NCI-H146 (cell line): ENCODE measurements at regions not wholly inside any gene's neighbourhood (a gene's known extent, or its start where the extent isn't known, plus 50 kb on each side); places are given as distances from the start of the nearest gene placed in this dataset.
"Not testable (repeated sequence)": the region's sequence is repeated elsewhere in the genome, so short reads cannot be mapped to it uniquely, and the experiment has no call there.

Experiments used
- DNase-seq: peaks from one replicate; lab custom pipeline; 2025; lab: John Stamatoyannopoulos, UW

- DNase-seq, result no peak
Observed at GRCh38 chr13:105679838-105680237, 855.6 kb downstream of the EFNB2 start.

- DNase-seq, result no peak
Observed at GRCh38 chr13:105678072-105678471, 857.4 kb downstream of the EFNB2 start.

GRCh38 chr13:105672881-105673280 is 862.6 kb downstream of the EFNB2 start:
- DNase-seq, result no peak

GRCh38 chr13:105671131-105671530 is 864.3 kb downstream of the EFNB2 start:
- DNase-seq, result not testable (repeated sequence)

GRCh38 chr13:105670179-105670990 is 865.1 kb downstream of the EFNB2 start:
- no peak for DNase-seq

- no peak for DNase-seq
Observed at GRCh38 chr13:105665284-105665683, 870.2 kb downstream of the EFNB2 start.

- no peak for DNase-seq
Observed at GRCh38 chr13:105663182-105663581, 872.3 kb downstream of the EFNB2 start.

- no peak for DNase-seq
Observed at GRCh38 chr13:105660561-105660960, 874.9 kb downstream of the EFNB2 start.

- DNase-seq, result no peak
Observed at GRCh38 chr13:105658431-105658830, 877.0 kb downstream of the EFNB2 start.

GRCh38 chr13:105655046-105655445 is 880.4 kb downstream of the EFNB2 start:
- DNase-seq, result no peak

GRCh38 chr13:105643966-105644365 is 891.5 kb downstream of the EFNB2 start:
- no peak for DNase-seq

GRCh38 chr13:105642511-105642958 is 892.9 kb downstream of the EFNB2 start:
- no peak for DNase-seq

GRCh38 chr13:105641121-105641520 is 894.3 kb downstream of the EFNB2 start:
- DNase-seq, result no peak

GRCh38 chr13:105638426-105638825 is 897.0 kb downstream of the EFNB2 start:
- no peak for DNase-seq

- DNase-seq, result no peak
Observed at GRCh38 chr13:105634059-105634458, 901.4 kb downstream of the EFNB2 start.

- DNase-seq, result no peak
Observed at GRCh38 chr13:105630431-105630830, 905.0 kb downstream of the EFNB2 start.

GRCh38 chr13:105627270-105627669 is 908.2 kb downstream of the EFNB2 start:
- no peak for DNase-seq

- DNase-seq, result no peak
Observed at GRCh38 chr13:105625691-105626090, 909.8 kb downstream of the EFNB2 start.

GRCh38 chr13:105616333-105617075 is 919.0 kb downstream of the EFNB2 start:
- no peak for DNase-seq

GRCh38 chr13:105612541-105612940 is 922.9 kb downstream of the EFNB2 start:
- DNase-seq, result no peak

GRCh38 chr13:105611424-105611823 is 924.0 kb downstream of the EFNB2 start:
- no peak for DNase-seq

- DNase-seq, result no peak
Observed at GRCh38 chr13:105608104-105608503, 927.4 kb downstream of the EFNB2 start.

- DNase-seq, result no peak
Observed at GRCh38 chr13:105607426-105607825, 928.0 kb downstream of the EFNB2 start.
